ENCODE measurements at regions not wholly inside any gene's neighbourhood (a gene's known extent, or its start where the extent isn't known, plus 50 kb on each side); places are given as distances from the start of the nearest gene placed in this dataset.

GRCh38 chr9:13532407-13532806, 252.9 kb upstream of the MPDZ start:
- TF ChIP-seq, protein P1, sequence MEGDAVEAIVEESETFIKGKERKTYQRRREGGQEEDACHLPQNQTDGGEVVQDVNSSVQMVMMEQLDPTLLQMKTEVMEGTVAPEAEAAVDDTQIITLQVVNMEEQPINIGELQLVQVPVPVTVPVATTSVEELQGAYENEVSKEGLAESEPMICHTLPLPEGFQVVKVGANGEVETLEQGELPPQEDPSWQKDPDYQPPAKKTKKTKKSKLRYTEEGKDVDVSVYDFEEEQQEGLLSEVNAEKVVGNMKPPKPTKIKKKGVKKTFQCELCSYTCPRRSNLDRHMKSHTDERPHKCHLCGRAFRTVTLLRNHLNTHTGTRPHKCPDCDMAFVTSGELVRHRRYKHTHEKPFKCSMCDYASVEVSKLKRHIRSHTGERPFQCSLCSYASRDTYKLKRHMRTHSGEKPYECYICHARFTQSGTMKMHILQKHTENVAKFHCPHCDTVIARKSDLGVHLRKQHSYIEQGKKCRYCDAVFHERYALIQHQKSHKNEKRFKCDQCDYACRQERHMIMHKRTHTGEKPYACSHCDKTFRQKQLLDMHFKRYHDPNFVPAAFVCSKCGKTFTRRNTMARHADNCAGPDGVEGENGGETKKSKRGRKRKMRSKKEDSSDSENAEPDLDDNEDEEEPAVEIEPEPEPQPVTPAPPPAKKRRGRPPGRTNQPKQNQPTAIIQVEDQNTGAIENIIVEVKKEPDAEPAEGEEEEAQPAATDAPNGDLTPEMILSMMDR (IDR thresholded peaks at IDR 0.05; ENCODE audit: low read depth, low read length, poor library complexity, severe bottlenecking) = no peak
- TF ChIP-seq EZH2phosphoT487 (IDR thresholded peaks at IDR 0.05; ENCODE audit: borderline replicate concordance, low read length) = no peak

All from DOHH2 (cell line).